Neutrophil (primary cell): ENCODE measurements at regions not wholly inside any gene's neighbourhood (a gene's known extent, or its start where the extent isn't known, plus 50 kb on each side); places are given as distances from the start of the nearest gene placed in this dataset.

Experiments
- H3K27ac ChIP-seq: fragments of 200-600 bp; sonication (generic); 2 replicates; pipeline ENCODE4 v1.5.1; 2016; ENCODE audit warnings: mild to moderate bottlenecking, moderate library complexity
- H3K27me3 ChIP-seq: fragments of 200-600 bp; sonication (generic); 2 replicates; pipeline ENCODE4 v1.6.0; 2016; ENCODE audit warnings: mild to moderate bottlenecking
- H3K36me3 ChIP-seq: fragments of 200-600 bp; sonication (generic); 2 replicates; pipeline ENCODE4 v1.5.1; 2017
- H3K4me1 ChIP-seq, 2 experiments: fragments of 200-600 bp in 1 of 2; sonication (generic) in 1 of 2; 1 replicate in 1 of 2; 2 replicates in 1 of 2; pipeline versions ENCODE4 v1.5.1 to v1.6.1; 2013 to 2016; ENCODE audit warnings: low read depth in 1 of 2, low read length in 1 of 2, mild to moderate bottlenecking in 1 of 2, moderate library complexity in 1 of 2; ENCODE audit not compliant: control insufficient read depth in 1 of 2, insufficient read depth in 1 of 2
- H3K4me3 ChIP-seq, 2 experiments: fragments of 200-600 bp in 1 of 2; sonication (generic) in 1 of 2; 1 replicate in 1 of 2; 2 replicates in 1 of 2; pipeline ENCODE4 v1.5.1; 2013 to 2016; ENCODE audit warnings: low read depth in 1 of 2, low read length in 1 of 2, mild to moderate bottlenecking in 1 of 2, moderate library complexity in 1 of 2
- H3K9me3 ChIP-seq: fragments of 200-600 bp; sonication (generic); 2 replicates; pipeline ENCODE4 v1.5.1; 2016
- CTCF ChIP-seq: fragments of 200-600 bp; sonication (generic); IDR thresholded peaks from 2 replicates; pipeline ENCODE4 v1.5.1; 2016; ENCODE audit warnings: antibody characterized with exemption

GRCh38 chr9:119477197-119477596 is 108.0 kb upstream of the BRINP1 start:
- no peaks in the 10 kb centered on the region for H3K27me3 ChIP-seq
- no peak overlapping the region for H3K27ac ChIP-seq
- no peaks in the 10 kb centered on the region for H3K36me3 ChIP-seq
- no peaks in the 10 kb centered on the region for H3K9me3 ChIP-seq
- H3K4me3 ChIP-seq, result no peak overlapping the region
- no peaks in the 10 kb centered on the region for H3K4me1 ChIP-seq
- TF ChIP-seq CTCF, result no peak

- no peak overlapping the region for H3K4me3 ChIP-seq
- H3K36me3 ChIP-seq, result no peaks in the 10 kb centered on the region
- no peaks in the 10 kb centered on the region for H3K9me3 ChIP-seq
- no peaks in the 10 kb centered on the region for H3K27me3 ChIP-seq
- no peak overlapping the region for H3K27ac ChIP-seq
- TF ChIP-seq CTCF, result no peak
- H3K4me1 ChIP-seq, result no peaks in the 10 kb centered on the region
Measured at GRCh38 chr9:119458068-119458467, 88.8 kb upstream of the BRINP1 start.

- Histone ChIP-seq H3K27me3 (no peaks in the 10 kb centered on the region), H3K9me3 (no peaks in the 10 kb centered on the region), H3K36me3 (no peaks in the 10 kb centered on the region), H3K4me3 (no peak overlapping the region), H3K27ac (no peak overlapping the region), H3K4me1 (no peaks in the 10 kb centered on the region)
- no peak for TF ChIP-seq CTCF
Measured at GRCh38 chr9:119453980-119454379, 84.7 kb upstream of the BRINP1 start.

- no peak for TF ChIP-seq CTCF
- no peaks in the 10 kb centered on the region for H3K4me1 ChIP-seq
- no peaks in the 10 kb centered on the region for H3K36me3 ChIP-seq
- H3K27me3 ChIP-seq, result no peaks in the 10 kb centered on the region
- H3K27ac ChIP-seq, result no peak overlapping the region
- H3K9me3 ChIP-seq, result no peaks in the 10 kb centered on the region
- H3K4me3 ChIP-seq, result no peak overlapping the region
Measured at GRCh38 chr9:119453490-119453911, 84.3 kb upstream of the BRINP1 start.

- TF ChIP-seq CTCF, result no peak
- no peak overlapping the region for H3K4me3 ChIP-seq
- H3K9me3 ChIP-seq, result no peaks in the 10 kb centered on the region
- H3K27ac ChIP-seq, result no peak overlapping the region
- no peaks in the 10 kb centered on the region for H3K36me3 ChIP-seq
- H3K4me1 ChIP-seq, result no peaks in the 10 kb centered on the region
- no peaks in the 10 kb centered on the region for H3K27me3 ChIP-seq
Measured at GRCh38 chr9:119451426-119451825, 82.2 kb upstream of the BRINP1 start.

- Histone ChIP-seq H3K9me3 (no peaks in the 10 kb centered on the region), H3K36me3 (no peaks in the 10 kb centered on the region), H3K27ac (no peak overlapping the region), H3K4me3 (no peak overlapping the region), H3K27me3 (no peaks in the 10 kb centered on the region), H3K4me1 (no peaks in the 10 kb centered on the region)
- no peak for TF ChIP-seq CTCF
Measured at GRCh38 chr9:119443179-119443578, 73.9 kb upstream of the BRINP1 start.
